ENCODE measurements at regions not wholly inside any gene's neighbourhood (a gene's known extent, or its start where the extent isn't known, plus 50 kb on each side); places are given as distances from the start of the nearest gene placed in this dataset.
A peak's percentile ranks its signal among the peaks of the same experiment; 100 is the strongest.

DNA sequence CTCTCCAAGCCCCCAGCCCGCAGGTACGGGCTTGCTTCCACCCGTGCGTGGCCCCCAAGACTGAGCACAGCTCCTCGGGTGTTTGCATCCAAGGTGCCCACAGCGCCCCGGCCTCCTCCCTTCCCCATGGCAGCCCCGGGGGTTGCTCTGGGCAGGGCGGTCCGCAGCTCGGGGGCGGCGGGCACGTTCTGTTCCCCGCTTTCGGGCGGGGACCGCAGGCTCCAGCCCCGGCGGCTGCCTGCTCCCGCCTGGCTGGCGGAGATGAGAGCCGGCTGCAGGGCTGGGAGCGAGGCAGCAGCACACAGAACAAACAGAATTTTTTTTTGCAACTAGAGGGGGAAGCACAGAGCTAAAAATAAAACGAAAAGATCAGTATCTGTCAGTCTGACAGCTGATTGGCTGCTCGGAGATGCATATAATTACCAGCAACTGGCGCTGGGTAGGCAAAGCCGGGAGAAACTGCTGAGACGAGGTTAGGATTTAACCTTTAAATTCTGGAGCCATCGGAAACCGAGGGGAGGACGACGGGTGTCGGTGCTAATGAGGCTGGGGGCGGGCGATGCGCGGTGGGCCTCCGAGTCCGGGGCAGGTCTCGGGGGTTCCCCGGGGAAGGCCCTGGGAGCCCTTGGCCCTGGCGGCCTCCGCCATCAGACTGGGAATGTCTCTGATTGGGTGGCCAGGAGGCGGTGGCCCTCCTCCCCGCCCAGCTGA, 142.7 kb upstream of the IER5L start:
- ATAC-seq (ENCODE audit: low read depth) (peak; percentile 74), DNase-seq (peak; percentile 82)
- H3K56ac ChIP-seq (ENCODE audit: extremely low read depth, insufficient read depth, low read length), result peak overlapping the region; percentile 25
- peak overlapping the region; percentile 48 for H3K27ac ChIP-seq (ENCODE audit: insufficient read depth, low read length)
- H3K79me1 ChIP-seq (ENCODE audit: low read depth in 1 of 2, low read length in 2 of 2), result no peaks in the 10 kb centered on the region
- ChIA-PET CTCF (interaction anchor here (0.6 to 0.8 kb wide), 3 partner anchors 12 to 125 kb away, joined by 3 to 4 read pairs (median 3); no protein-coding TSS in a partner anchor), POLR2A (ENCODE audit: unreplicated experiment) (no interaction called here)
- in situ Hi-C loops (cut with MboI; ENCODE audit: low sequenced_read_pairs), result no loop called here
- no peaks in the 10 kb centered on the region for H4K20me1 ChIP-seq (ENCODE audit: insufficient read depth, low read length)
- H3K36me3 ChIP-seq (ENCODE audit: control insufficient read depth, insufficient read depth, low read length), result no peaks in the 10 kb centered on the region
- H3K14ac ChIP-seq (replicated peaks; ENCODE audit: low read depth, low read length), result peak overlapping the region; percentile 75
- intact Hi-C loops (cut with micrococcal nuclease), result no loop called here
- peaks cover 30% of the 10 kb centered on the region for H3K4me1 ChIP-seq (ENCODE audit: control insufficient read depth, insufficient read depth, low read length)
- 0 out of 2 replicates have a peak overlapping the region, but pooled peaks have one; percentile 2 for H3K4me3 ChIP-seq (ENCODE audit: insufficient read depth, low read depth, low read length)
- H2AK9ac ChIP-seq (replicated peaks; ENCODE audit: low read depth, low read length, poor library complexity), result peak overlapping the region; percentile 97
- H3K23ac ChIP-seq (ENCODE audit: low read depth, low read length), result peak overlapping the region; percentile 23; the same call in 1 of the 2 replicates
- peak overlapping the region; percentile 58 for H3K4me2 ChIP-seq (ENCODE audit: low read depth, low read length)
- WGBS, 2 experiments (ENCODE audit: extremely low coverage in 2 of 2, insufficient read length in 1 of 2), result 11% methylated on average over 21 of the region's 46 CpGs; no CpG with 5 or more reads in 1 of the 2 experiments
- H3K9me3 ChIP-seq (ENCODE audit: control insufficient read depth, insufficient read depth, low read length), result no peaks in the 10 kb centered on the region
- H2BK120ac ChIP-seq (ENCODE audit: low read depth, low read length), result peak overlapping the region; percentile 89
- H3K18ac ChIP-seq (ENCODE audit: low read depth, low read length), result peak overlapping the region; percentile 52
- dilution Hi-C loops (cut with HindIII; ENCODE audit: low sequenced_read_pairs, unreplicated experiment), result no loop called here
- peak overlapping the region; percentile 33; the same call in 1 of the 2 replicates for H2BK20ac ChIP-seq (ENCODE audit: low read depth, low read length)
- peaks cover 15% of the 10 kb centered on the region; the same call in 1 of the 2 replicates for H3K9me1 ChIP-seq (ENCODE audit: insufficient read depth, low read length)
- H2AK5ac ChIP-seq (ENCODE audit: low read depth, low read length), result peak overlapping the region; percentile 91; the same call in 1 of the 2 replicates
- H2BK5ac ChIP-seq (ENCODE audit: low read depth, low read length, poor library complexity, severe bottlenecking), result peak overlapping the region; percentile 44
- peak overlapping the region; percentile 86 to 94 for H4K8ac ChIP-seq (ENCODE audit: low read depth in 2 of 2, low read length in 2 of 2)
- peak overlapping the region; percentile 86 for H2AFZ ChIP-seq (replicated peaks; ENCODE audit: low read length, poor library complexity)
- H4K5ac ChIP-seq (ENCODE audit: low read depth, low read length), result peak overlapping the region; percentile 66
- H2BK15ac ChIP-seq (ENCODE audit: low read depth, low read length), result no peak overlapping the region; the same call in 2 of the 3 replicates
- H3K4ac ChIP-seq (ENCODE audit: low read depth, low read length), result peak overlapping the region; percentile 98
- H4K91ac ChIP-seq (ENCODE audit: insufficient read depth, low read depth, low read length), result peak overlapping the region; percentile 79
- no TSS peak for BruUV-seq (replicated peaks)
- no peaks in the 10 kb centered on the region for H3K27me3 ChIP-seq (ENCODE audit: control insufficient read depth, insufficient read depth, low read length)
- H3K9ac ChIP-seq (ENCODE audit: low read depth, low read length), result peak overlapping the region; percentile 51
- TF ChIP-seq, protein P1, sequence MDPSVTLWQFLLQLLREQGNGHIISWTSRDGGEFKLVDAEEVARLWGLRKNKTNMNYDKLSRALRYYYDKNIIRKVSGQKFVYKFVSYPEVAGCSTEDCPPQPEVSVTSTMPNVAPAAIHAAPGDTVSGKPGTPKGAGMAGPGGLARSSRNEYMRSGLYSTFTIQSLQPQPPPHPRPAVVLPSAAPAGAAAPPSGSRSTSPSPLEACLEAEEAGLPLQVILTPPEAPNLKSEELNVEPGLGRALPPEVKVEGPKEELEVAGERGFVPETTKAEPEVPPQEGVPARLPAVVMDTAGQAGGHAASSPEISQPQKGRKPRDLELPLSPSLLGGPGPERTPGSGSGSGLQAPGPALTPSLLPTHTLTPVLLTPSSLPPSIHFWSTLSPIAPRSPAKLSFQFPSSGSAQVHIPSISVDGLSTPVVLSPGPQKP (IDR thresholded peaks at IDR 0.05; ENCODE audit: borderline replicate concordance, low read depth, low read length), result no peak
- peak; percentile 46 for TF ChIP-seq RAD21 (IDR thresholded peaks at IDR 0.05; ENCODE audit: low read length)
- no peak for TF ChIP-seq CHD1 (IDR thresholded peaks at IDR 0.05; ENCODE audit: low read depth, low read length)
- no peak for TF ChIP-seq POLR2A (IDR thresholded peaks at IDR 0.05; ENCODE audit: low read depth, low read length)
- no peak for TF ChIP-seq MXI1 (IDR thresholded peaks at IDR 0.05; ENCODE audit: borderline replicate concordance, low read depth, low read length)
- TF ChIP-seq RCOR1 (IDR thresholded peaks at IDR 0.05; ENCODE audit: insufficient replicate concordance, low read length), result no peak
- TF ChIP-seq MAZ (IDR thresholded peaks at IDR 0.05; ENCODE audit: borderline replicate concordance, low read depth, low read length), result no peak; the same call in 1 of the 2 replicates
- TF ChIP-seq RFX5 (IDR thresholded peaks at IDR 0.05; ENCODE audit: low read depth, low read length), result no peak
- TF ChIP-seq FOS (IDR thresholded peaks at IDR 0.05; ENCODE audit: low read depth, low read length), result no peak
- TF ChIP-seq NFE2L2 (IDR thresholded peaks at IDR 0.05; ENCODE audit: low read depth, low read length), result no peak
- peak; percentile 30 for TF ChIP-seq SMC3 (IDR thresholded peaks at IDR 0.05; ENCODE audit: low read depth, low read length)
- no peak for TF ChIP-seq CEBPB (IDR thresholded peaks at IDR 0.05; ENCODE audit: low read depth, low read length)
- TF ChIP-seq MAFK (IDR thresholded peaks at IDR 0.05; ENCODE audit: low read depth, low read length), result no peak
- TF ChIP-seq, protein P2, sequence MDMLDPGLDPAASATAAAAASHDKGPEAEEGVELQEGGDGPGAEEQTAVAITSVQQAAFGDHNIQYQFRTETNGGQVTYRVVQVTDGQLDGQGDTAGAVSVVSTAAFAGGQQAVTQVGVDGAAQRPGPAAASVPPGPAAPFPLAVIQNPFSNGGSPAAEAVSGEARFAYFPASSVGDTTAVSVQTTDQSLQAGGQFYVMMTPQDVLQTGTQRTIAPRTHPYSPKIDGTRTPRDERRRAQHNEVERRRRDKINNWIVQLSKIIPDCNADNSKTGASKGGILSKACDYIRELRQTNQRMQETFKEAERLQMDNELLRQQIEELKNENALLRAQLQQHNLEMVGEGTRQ (IDR thresholded peaks at IDR 0.05; ENCODE audit: low read depth, low read length), result no peak
